ENCODE measurements at regions not wholly inside any gene's neighbourhood (a gene's known extent, or its start where the extent isn't known, plus 50 kb on each side); places are given as distances from the start of the nearest gene placed in this dataset.

DNA sequence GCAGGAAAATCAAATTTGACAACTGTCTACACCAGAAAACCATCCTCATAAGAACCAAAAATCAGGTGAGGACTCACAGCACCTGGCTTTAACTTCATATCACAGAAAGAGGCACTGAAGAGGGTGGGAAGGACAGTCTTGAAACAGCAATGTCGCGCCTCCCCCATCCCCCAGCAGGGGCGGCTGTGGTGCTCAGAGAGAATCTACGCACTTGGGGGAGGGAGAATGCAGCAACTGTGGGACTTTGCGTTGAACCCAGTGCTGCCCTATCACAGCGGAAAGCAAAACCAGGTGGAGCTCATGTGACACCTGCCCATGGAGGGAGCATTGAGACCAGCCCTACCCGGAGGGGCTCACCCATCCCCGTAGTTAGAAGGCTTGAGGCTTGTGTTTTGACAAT, 191.8 kb downstream of the MSX2 start:
- TF ChIP-seq, protein P1, sequence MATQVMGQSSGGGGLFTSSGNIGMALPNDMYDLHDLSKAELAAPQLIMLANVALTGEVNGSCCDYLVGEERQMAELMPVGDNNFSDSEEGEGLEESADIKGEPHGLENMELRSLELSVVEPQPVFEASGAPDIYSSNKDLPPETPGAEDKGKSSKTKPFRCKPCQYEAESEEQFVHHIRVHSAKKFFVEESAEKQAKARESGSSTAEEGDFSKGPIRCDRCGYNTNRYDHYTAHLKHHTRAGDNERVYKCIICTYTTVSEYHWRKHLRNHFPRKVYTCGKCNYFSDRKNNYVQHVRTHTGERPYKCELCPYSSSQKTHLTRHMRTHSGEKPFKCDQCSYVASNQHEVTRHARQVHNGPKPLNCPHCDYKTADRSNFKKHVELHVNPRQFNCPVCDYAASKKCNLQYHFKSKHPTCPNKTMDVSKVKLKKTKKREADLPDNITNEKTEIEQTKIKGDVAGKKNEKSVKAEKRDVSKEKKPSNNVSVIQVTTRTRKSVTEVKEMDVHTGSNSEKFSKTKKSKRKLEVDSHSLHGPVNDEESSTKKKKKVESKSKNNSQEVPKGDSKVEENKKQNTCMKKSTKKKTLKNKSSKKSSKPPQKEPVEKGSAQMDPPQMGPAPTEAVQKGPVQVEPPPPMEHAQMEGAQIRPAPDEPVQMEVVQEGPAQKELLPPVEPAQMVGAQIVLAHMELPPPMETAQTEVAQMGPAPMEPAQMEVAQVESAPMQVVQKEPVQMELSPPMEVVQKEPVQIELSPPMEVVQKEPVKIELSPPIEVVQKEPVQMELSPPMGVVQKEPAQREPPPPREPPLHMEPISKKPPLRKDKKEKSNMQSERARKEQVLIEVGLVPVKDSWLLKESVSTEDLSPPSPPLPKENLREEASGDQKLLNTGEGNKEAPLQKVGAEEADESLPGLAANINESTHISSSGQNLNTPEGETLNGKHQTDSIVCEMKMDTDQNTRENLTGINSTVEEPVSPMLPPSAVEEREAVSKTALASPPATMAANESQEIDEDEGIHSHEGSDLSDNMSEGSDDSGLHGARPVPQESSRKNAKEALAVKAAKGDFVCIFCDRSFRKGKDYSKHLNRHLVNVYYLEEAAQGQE (IDR thresholded peaks at IDR 0.05; ENCODE audit: low read depth, low read length) = no peak
- TF ChIP-seq POLR2AphosphoS5 (IDR thresholded peaks at IDR 0.05; ENCODE audit: low read depth, low read length) = no peak
- TF ChIP-seq, protein P2, sequence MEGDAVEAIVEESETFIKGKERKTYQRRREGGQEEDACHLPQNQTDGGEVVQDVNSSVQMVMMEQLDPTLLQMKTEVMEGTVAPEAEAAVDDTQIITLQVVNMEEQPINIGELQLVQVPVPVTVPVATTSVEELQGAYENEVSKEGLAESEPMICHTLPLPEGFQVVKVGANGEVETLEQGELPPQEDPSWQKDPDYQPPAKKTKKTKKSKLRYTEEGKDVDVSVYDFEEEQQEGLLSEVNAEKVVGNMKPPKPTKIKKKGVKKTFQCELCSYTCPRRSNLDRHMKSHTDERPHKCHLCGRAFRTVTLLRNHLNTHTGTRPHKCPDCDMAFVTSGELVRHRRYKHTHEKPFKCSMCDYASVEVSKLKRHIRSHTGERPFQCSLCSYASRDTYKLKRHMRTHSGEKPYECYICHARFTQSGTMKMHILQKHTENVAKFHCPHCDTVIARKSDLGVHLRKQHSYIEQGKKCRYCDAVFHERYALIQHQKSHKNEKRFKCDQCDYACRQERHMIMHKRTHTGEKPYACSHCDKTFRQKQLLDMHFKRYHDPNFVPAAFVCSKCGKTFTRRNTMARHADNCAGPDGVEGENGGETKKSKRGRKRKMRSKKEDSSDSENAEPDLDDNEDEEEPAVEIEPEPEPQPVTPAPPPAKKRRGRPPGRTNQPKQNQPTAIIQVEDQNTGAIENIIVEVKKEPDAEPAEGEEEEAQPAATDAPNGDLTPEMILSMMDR (IDR thresholded peaks at IDR 0.05) = no peak
- no peak for TF ChIP-seq EP300 (IDR thresholded peaks at IDR 0.05; ENCODE audit: borderline replicate concordance in 1 of 2, low read depth in 1 of 2, low read length in 1 of 2)
- no peak for TF ChIP-seq NFIC (IDR thresholded peaks at IDR 0.05; ENCODE audit: borderline replicate concordance)
- no peak for TF ChIP-seq RFX5 (IDR thresholded peaks at IDR 0.05; ENCODE audit: low read length)

All from SK-N-SH (cell line).